NCI-H2107 treated with DMSO at 0.1 percent for 48 hours (cell line): ENCODE measurements at regions not wholly inside any gene's neighbourhood (a gene's known extent, or its start where the extent isn't known, plus 50 kb on each side); places are given as distances from the start of the nearest gene placed in this dataset.
"Not testable (repeated sequence)": the region's sequence is repeated elsewhere in the genome, so short reads cannot be mapped to it uniquely, and the experiment has no call there.

Source experiments
- DNase-seq: peaks from one replicate; lab custom pipeline; 2025; ENCODE audit not compliant: unreplicated experiment; lab: John Stamatoyannopoulos, UW

- no peak for DNase-seq
Observed at GRCh38 chr2:239594772-239595608, 194.2 kb upstream of the HDAC4 start.

- peak; percentile 46 for DNase-seq
Observed at GRCh38 chr2:239594019-239594771, 193.4 kb upstream of the HDAC4 start.

GRCh38 chr2:239593455-239593854, 192.6 kb upstream of the HDAC4 start:
- no peak for DNase-seq

- not testable (repeated sequence) for DNase-seq
Observed at GRCh38 chr2:239592629-239593290, 191.9 kb upstream of the HDAC4 start.

GRCh38 chr2:239590995-239591915, 190.4 kb upstream of the HDAC4 start:
- no peak for DNase-seq

- DNase-seq = no peak
Observed at GRCh38 chr2:239590276-239590675, 189.5 kb upstream of the HDAC4 start.

GRCh38 chr2:239589833-239590232, 189.0 kb upstream of the HDAC4 start:
- no peak for DNase-seq

GRCh38 chr2:239589270-239589825, 188.5 kb upstream of the HDAC4 start:
- DNase-seq = no peak

GRCh38 chr2:239588451-239589269, 187.8 kb upstream of the HDAC4 start:
- no peak for DNase-seq

GRCh38 chr2:239587841-239588240, 187.0 kb upstream of the HDAC4 start:
- DNase-seq = no peak

- DNase-seq = no peak
Observed at GRCh38 chr2:239587311-239587731, 186.5 kb upstream of the HDAC4 start.

GRCh38 chr2:239586651-239587310, 186.0 kb upstream of the HDAC4 start:
- no peak for DNase-seq

- no peak for DNase-seq
Observed at GRCh38 chr2:239585422-239585821, 184.6 kb upstream of the HDAC4 start.

- DNase-seq = no peak
Observed at GRCh38 chr2:239584986-239585385, 184.2 kb upstream of the HDAC4 start.

GRCh38 chr2:239583879-239584859, 183.3 kb upstream of the HDAC4 start:
- DNase-seq = no peak

GRCh38 chr2:239583171-239583878, 182.5 kb upstream of the HDAC4 start:
- no peak for DNase-seq

- DNase-seq = no peak
Observed at GRCh38 chr2:239582476-239582875, 181.7 kb upstream of the HDAC4 start.
